T-cell (primary cell): ENCODE measurements at regions not wholly inside any gene's neighbourhood (a gene's known extent, or its start where the extent isn't known, plus 50 kb on each side); places are given as distances from the start of the nearest gene placed in this dataset.
A peak's percentile ranks its signal among the peaks of the same experiment; 100 is the strongest.

Experiments
- ATAC-seq, 4 experiments: fragments of 200-7000 bp in 3 of 4; fragments of 150-1000 bp in 1 of 4; cut with Tn5 transposase; replicated peaks in 1 of 4; 1 replicate in 3 of 4; 2 replicates in 1 of 4; pipeline ENCODE4 v1.10.0; 2021; ENCODE audit warnings: moderate library complexity in 3 of 4, mild to moderate bottlenecking in 2 of 4, moderate number of reproducible peaks in 1 of 4
- CTCF ChIA-PET, 2 donors: fragments of 300-600 bp; sonication (Branson Sonifier 250); formaldehyde crosslinking; loops; one replicate each; lab custom pipeline; 2022; ENCODE audit warnings: antibody characterized with exemption in 2 of 2; lab: Charles Lee
- POLR2A ChIA-PET, 2 donors: fragments of 300-600 bp; sonication (Branson Sonifier 250); formaldehyde crosslinking; loops; one replicate each; lab custom pipeline; 2022; ENCODE audit warnings: antibody characterized with exemption in 2 of 2; lab: Charles Lee
- DNase-seq, 35 experiments: peaks; one replicate each; pipeline versions ENCODE4 v3.0.0 to v3.0.0-alpha.2; 2013 to 2023
- H3K27ac ChIP-seq: one replicate; pipeline ENCODE4 v1.5.1; 2013; ENCODE audit warnings: low read length
- H3K27me3 ChIP-seq, 2 experiments: replicated peaks in 1 of 2; 1 replicate in 1 of 2; 2 replicates in 1 of 2; pipeline versions ENCODE4 v1.6.1 to v1.7.0; 2013; ENCODE audit warnings: low read length in 1 of 2, mixed read lengths in 1 of 2; ENCODE audit not compliant: control insufficient read depth in 2 of 2, insufficient read depth in 2 of 2; ENCODE audit errors: extremely low read depth in 1 of 2
- H3K36me3 ChIP-seq, 2 donors: 1 replicate in 1 of 2; 2 replicates in 1 of 2; pipeline versions ENCODE4 v1.6.1 to v1.7.0; 2013; ENCODE audit warnings: low read length in 1 of 2; ENCODE audit not compliant: control insufficient read depth in 2 of 2, insufficient read depth in 1 of 2; ENCODE audit errors: extremely low read depth in 1 of 2
- H3K4me1 ChIP-seq, 2 experiments: 1 replicate in 1 of 2; 2 replicates in 1 of 2; pipeline versions ENCODE4 v1.6.1 to v1.7.0; 2013; ENCODE audit warnings: low read length in 2 of 2, mixed read lengths in 1 of 2; ENCODE audit not compliant: insufficient read depth in 2 of 2, control insufficient read depth in 1 of 2; ENCODE audit errors: extremely low read depth in 1 of 2
- H3K4me3 ChIP-seq, 2 donors: 1 replicate in 1 of 2; 2 replicates in 1 of 2; pipeline versions ENCODE4 v1.5.1 to v1.7.0; 2013; ENCODE audit warnings: mild to moderate bottlenecking in 2 of 2, low read length in 1 of 2, moderate library complexity in 1 of 2; ENCODE audit not compliant: control insufficient read depth in 1 of 2; ENCODE audit errors: extremely low read depth in 1 of 2
- H3K9me3 ChIP-seq: 2 replicates; pipeline ENCODE4 v1.7.0; 2013
- H3K27ac Mint-ChIP-seq, 2 donors: one replicate each; pipeline ENCODE4 v1.8.0; 2020 to 2021; ENCODE audit warnings: mild to moderate bottlenecking in 2 of 2, mixed read lengths in 2 of 2
- H3K27me3 Mint-ChIP-seq, 2 donors: one replicate each; pipeline ENCODE4 v1.8.0; 2021 to 2022; ENCODE audit warnings: mixed read lengths in 2 of 2
- H3K36me3 Mint-ChIP-seq: one replicate; pipeline ENCODE4 v1.8.0; 2021; ENCODE audit warnings: mixed read lengths
- H3K4me1 Mint-ChIP-seq, 3 donors: one replicate each; pipeline ENCODE4 v1.8.0; 2020 to 2022; ENCODE audit warnings: mixed read lengths in 3 of 3, mild to moderate bottlenecking in 1 of 3
- H3K4me3 Mint-ChIP-seq, 3 donors: one replicate each; pipeline ENCODE4 v1.8.0; 2020 to 2022; ENCODE audit warnings: mild to moderate bottlenecking in 3 of 3, mixed read lengths in 3 of 3, moderate library complexity in 3 of 3
- H3K9me3 Mint-ChIP-seq, 3 donors: one replicate each; pipeline ENCODE4 v1.8.0; 2020 to 2022; ENCODE audit warnings: mixed read lengths in 3 of 3
- WGBS: methylation state at CpG from one replicate; pipeline ENCODE4 v1.1.5; 2013; ENCODE audit warnings: missing lambda C conversion rate; ENCODE audit not compliant: insufficient coverage; 5-methylcytosine and 5-hydroxymethylcytosine counted together

DNA sequence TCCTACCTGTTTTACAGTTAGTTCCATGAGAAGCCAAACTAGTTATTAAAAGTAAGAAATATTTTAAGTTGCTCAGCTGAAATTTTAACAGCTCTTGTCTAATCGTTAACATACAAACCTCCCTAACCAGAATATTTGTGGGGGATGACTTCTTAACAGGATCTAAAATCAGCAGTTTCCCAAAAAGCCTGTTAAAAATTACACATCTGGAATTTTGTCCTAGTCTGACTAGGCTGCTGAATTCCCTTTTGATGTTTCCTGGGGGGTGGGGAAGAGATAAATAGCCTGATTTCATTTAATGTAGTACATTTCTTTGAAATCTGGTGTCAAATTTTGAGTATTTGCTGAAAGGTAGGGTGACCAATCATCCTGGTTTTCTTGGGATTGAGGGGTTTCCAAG, 78.8 kb upstream of the ARHGAP29 start:
- no peaks in the 10 kb centered on the region for H3K9me3 Mint-ChIP-seq
- ATAC-seq, result no peak
- Histone ChIP-seq H3K27me3 (peaks cover 0 to 4% of the 10 kb centered on the region in 2 experiments), H3K27ac (no peak overlapping the region), H3K36me3 (no peaks in the 10 kb centered on the region), H3K4me1 (no peaks in the 10 kb centered on the region), H3K9me3 (no peaks in the 10 kb centered on the region), H3K4me3 (no peak overlapping the region)
- DNase-seq, result no peak
- H3K4me1 Mint-ChIP-seq, result no peaks in the 10 kb centered on the region
- H3K27me3 Mint-ChIP-seq, result peaks cover 7 to 11% of the 10 kb centered on the region in 2 donors
- ChIA-PET CTCF (no interaction called here), POLR2A (no interaction called here)
- no peak overlapping the region for H3K27ac Mint-ChIP-seq
- H3K4me3 Mint-ChIP-seq, result no peak overlapping the region
- WGBS, result no CpG with 5 or more reads among the region's 1 CpG
- H3K36me3 Mint-ChIP-seq, result no peaks in the 10 kb centered on the region

GRCh38 chr1:94315552-94316116, 78.2 kb upstream of the ARHGAP29 start:
- H3K9me3 ChIP-seq, result no peaks in the 10 kb centered on the region
- CTCF ChIA-PET, result no interaction called here
- 100% methylated on average over 1 of the region's 1 CpG for whole genome bisulfite sequencing
- Mint-ChIP-seq H3K36me3 (no peaks in the 10 kb centered on the region), H3K4me1 (no peaks in the 10 kb centered on the region), H3K27me3 (peaks cover 7% of the 10 kb centered on the region in 2 donors), H3K9me3 (no peaks in the 10 kb centered on the region), H3K27ac (no peak overlapping the region), H3K4me3 (no peak overlapping the region)
- H3K4me1 ChIP-seq, result no peaks in the 10 kb centered on the region
- DNase-seq, result no peak
- H3K27me3 ChIP-seq, result peaks cover 0 to under 1% of the 10 kb centered on the region in 2 experiments
- POLR2A ChIA-PET, result no interaction called here
- no peaks in the 10 kb centered on the region for H3K36me3 ChIP-seq
- no peak for ATAC-seq
- H3K27ac ChIP-seq, result no peak overlapping the region
- H3K4me3 ChIP-seq, result no peak overlapping the region

DNA sequence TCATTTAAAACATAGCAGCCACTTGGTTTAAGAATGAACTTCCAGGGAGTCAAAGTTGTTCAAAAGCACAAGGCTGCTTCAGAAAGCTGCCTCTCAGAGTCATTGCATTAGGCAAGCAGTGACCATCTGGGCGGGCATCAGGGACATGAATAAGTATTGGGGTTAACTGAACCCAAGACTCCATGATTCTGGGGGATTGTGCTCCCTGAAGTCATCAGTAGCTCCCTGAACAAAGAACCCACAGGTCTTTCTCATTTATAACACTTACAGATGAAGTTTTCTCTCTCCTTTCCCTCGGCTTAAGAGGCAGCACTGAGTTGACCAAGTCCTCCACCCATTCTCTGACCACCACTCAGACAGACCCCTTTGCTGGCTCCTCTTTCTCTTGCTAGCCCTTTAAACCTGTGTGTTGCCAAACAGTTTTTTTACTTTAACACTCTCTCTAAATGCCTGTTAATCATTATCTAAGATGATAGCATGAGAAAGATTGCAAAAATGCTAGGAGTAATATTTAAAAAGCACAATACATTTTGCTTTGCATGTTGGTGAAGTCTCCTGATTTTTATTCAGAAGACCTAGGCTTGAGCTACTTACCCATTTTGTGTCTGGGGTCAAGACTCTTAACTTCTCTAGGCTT, 77.0 kb upstream of the ARHGAP29 start:
- Mint-ChIP-seq H3K4me1 (no peaks in the 10 kb centered on the region), H3K27ac (no peak overlapping the region), H3K4me3 (no peak overlapping the region), H3K36me3 (no peaks in the 10 kb centered on the region), H3K27me3 (peaks cover under 1 to 7% of the 10 kb centered on the region in 2 donors), H3K9me3 (no peaks in the 10 kb centered on the region)
- ChIA-PET CTCF (no interaction called here), POLR2A (no interaction called here)
- 89% methylated on average over 1 of the region's 2 CpGs for WGBS
- DNase-seq (no peak), ATAC-seq (no peak)
- Histone ChIP-seq H3K36me3 (no peaks in the 10 kb centered on the region), H3K27ac (no peak overlapping the region), H3K27me3 (no peaks in the 10 kb centered on the region), H3K4me3 (no peak overlapping the region), H3K9me3 (no peaks in the 10 kb centered on the region), H3K4me1 (no peaks in the 10 kb centered on the region)

DNA sequence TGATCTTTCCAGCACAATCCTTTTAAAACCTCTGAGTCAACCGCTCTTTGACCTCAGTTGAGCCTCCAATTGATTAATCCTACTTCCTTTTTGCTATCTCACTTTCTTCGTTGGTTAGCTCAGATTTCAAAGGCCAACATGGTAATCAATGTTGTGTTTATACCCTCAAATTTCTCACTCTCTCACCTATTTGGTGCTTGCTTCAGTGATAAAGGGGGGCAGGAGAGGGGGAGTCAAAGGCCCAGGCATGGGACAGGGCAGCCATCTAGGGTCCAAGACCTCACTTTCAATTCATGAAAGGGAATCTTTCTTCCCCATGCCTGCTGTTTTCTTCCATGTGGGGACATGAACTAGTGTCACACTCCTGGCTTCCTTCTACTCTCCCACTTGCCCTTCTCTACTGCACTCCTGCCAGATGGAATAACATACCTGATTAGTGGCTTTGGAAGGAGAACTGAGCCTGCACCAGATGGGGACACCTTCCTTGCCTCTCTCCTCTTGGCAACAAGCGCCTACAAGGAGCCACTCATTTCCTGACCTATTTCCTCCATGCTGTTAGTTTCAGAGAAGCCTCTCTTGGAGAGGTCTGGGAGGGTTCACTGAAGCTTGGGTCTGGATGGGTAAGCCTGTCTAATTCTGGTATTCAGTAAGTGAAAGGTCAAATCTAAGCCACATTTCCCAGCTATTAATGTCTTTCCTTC, 73.3 kb upstream of the ARHGAP29 start:
- H3K4me3 Mint-ChIP-seq, result no peak overlapping the region
- 88% methylated on average over 1 of the region's 3 CpGs for WGBS
- Histone ChIP-seq H3K4me1 (no peaks in the 10 kb centered on the region), H3K4me3 (no peak overlapping the region), H3K27me3 (no peaks in the 10 kb centered on the region), H3K9me3 (no peaks in the 10 kb centered on the region), H3K36me3 (no peaks in the 10 kb centered on the region), H3K27ac (no peak overlapping the region)
- no peaks in the 10 kb centered on the region for H3K27me3 Mint-ChIP-seq
- no peaks in the 10 kb centered on the region for H3K4me1 Mint-ChIP-seq
- ChIA-PET POLR2A (no interaction called here), CTCF (no interaction called here)
- ATAC-seq, result peak in 1 of 4 experiments; percentile 13
- no peaks in the 10 kb centered on the region for H3K36me3 Mint-ChIP-seq
- H3K9me3 Mint-ChIP-seq, result no peaks in the 10 kb centered on the region
- DNase-seq, result no peak
- no peak overlapping the region for H3K27ac Mint-ChIP-seq

DNA sequence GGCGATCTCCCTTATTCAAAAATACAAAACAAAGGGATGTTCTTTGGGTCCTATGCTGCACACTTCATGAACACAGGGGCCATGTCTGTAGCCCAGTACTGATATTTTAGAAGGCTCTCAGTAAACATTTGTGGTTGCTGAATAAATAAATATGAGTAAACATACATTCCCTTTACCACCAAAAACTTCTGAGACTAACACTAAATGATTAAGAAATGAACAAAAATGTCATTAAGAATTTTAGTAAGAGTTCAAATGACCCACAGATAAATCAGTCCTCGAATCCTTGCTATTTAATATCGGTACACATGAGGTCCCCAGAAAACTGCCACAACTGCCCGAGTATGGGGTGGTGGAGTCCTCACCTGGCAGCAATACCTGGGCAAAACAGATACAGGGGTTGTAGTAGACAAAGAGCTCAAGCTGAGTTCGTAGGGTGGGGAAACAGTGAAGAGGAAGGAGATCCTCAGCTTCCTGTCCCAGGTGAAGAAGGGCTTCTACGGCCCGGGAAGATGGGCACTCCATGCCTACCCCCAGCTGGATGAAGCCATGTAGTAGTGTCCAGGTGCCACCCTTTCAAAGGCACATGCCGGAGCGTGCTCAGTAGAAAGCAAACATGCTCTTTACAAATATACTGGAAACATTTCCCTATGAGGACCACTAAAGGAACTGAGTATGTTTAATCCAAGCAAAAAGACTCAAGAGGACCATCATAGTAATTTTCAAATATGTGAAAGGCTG, 72.6 kb upstream of the ARHGAP29 start:
- ChIA-PET POLR2A (no interaction called here), CTCF (no interaction called here)
- H3K4me3 ChIP-seq, result no peak overlapping the region
- H3K9me3 ChIP-seq, result no peaks in the 10 kb centered on the region
- H3K27me3 Mint-ChIP-seq, result no peaks in the 10 kb centered on the region
- no peaks in the 10 kb centered on the region for H3K4me1 ChIP-seq
- no peaks in the 10 kb centered on the region for H3K36me3 ChIP-seq
- ATAC-seq (no peak), DNase-seq (no peak)
- WGBS, result 90% methylated on average over 4 of the region's 9 CpGs
- no peak overlapping the region for H3K27ac Mint-ChIP-seq
- no peaks in the 10 kb centered on the region for H3K4me1 Mint-ChIP-seq
- H3K36me3 Mint-ChIP-seq, result no peaks in the 10 kb centered on the region
- H3K27ac ChIP-seq, result no peak overlapping the region
- H3K9me3 Mint-ChIP-seq, result no peaks in the 10 kb centered on the region
- H3K27me3 ChIP-seq, result no peaks in the 10 kb centered on the region
- H3K4me3 Mint-ChIP-seq, result no peak overlapping the region

- CTCF ChIA-PET, result no interaction called here
- peaks cover 0 to 4% of the 10 kb centered on the region in 2 donors for H3K27me3 Mint-ChIP-seq
- no peak overlapping the region for H3K27ac ChIP-seq
Measured at GRCh38 chr1:94309216-94309615, 71.8 kb upstream of the ARHGAP29 start.

More at GRCh38 chr1:94309216-94309615, 71.8 kb upstream of the ARHGAP29 start:
- no peaks in the 10 kb centered on the region for H3K36me3 ChIP-seq
- POLR2A ChIA-PET, result no interaction called here
- H3K27me3 ChIP-seq, result peaks cover 0 to under 1% of the 10 kb centered on the region in 2 experiments
- Mint-ChIP-seq H3K27ac (no peak overlapping the region), H3K9me3 (no peaks in the 10 kb centered on the region), H3K36me3 (no peaks in the 10 kb centered on the region), H3K4me1 (no peaks in the 10 kb centered on the region), H3K4me3 (no peak overlapping the region)
- ATAC-seq, result no peak
- no peak overlapping the region for H3K4me3 ChIP-seq
- no peaks in the 10 kb centered on the region for H3K4me1 ChIP-seq
- no peak for DNase-seq
- H3K9me3 ChIP-seq, result no peaks in the 10 kb centered on the region
- no CpG with 5 or more reads among the region's 4 CpGs for WGBS
